Thyroid gland (tissue), 4 donors: ENCODE measurements at regions not wholly inside any gene's neighbourhood (a gene's known extent, or its start where the extent isn't known, plus 50 kb on each side); places are given as distances from the start of the nearest gene placed in this dataset.

ENCODE experiments used
- CTCF ChIP-seq, 6 experiments: fragments of 200-600 bp in 3 of 6; fragments of 450-650 bp in 3 of 6; sonication (generic) in 3 of 6; IDR thresholded peaks; one replicate each; pipeline ENCODE4 v1.5.1; 2016 to 2019; ENCODE audit warnings: antibody characterized with exemption in 6 of 6, mild to moderate bottlenecking in 2 of 6, inconsistent platforms in 1 of 6, moderate library complexity in 1 of 6
- POLR2A ChIP-seq, 2 donors: fragments of 450-650 bp; IDR thresholded peaks; one replicate each; pipeline ENCODE4 v1.6.1; 2017; ENCODE audit warnings: antibody characterized with exemption in 2 of 2, mild to moderate bottlenecking in 2 of 2, moderate library complexity in 1 of 2

DNA sequence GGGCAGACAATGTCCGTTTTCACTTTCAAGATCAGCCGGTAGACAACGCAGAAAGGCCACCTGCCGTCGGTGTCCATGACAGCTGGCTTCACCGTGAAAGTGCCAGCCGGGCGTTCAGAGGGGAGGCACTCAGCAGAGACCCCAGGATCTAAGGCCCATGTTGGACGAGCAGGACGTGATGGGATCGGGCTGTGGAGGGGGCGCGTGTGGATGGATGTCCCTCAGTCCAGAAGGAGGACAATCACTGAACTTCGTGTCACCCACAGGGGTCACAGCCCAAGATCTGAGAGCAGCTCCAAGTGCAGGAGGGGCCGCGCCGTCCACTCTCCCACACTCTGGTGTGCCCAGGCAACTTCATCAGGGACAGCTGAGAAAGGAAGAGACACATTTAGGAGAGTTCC is 164.4 kb downstream of the BRD1 start:
- no peak for TF ChIP-seq CTCF (IDR thresholded peaks at IDR 0.05)
- TF ChIP-seq POLR2A (IDR thresholded peaks at IDR 0.05), result no peak
